ENCODE measurements at regions not wholly inside any gene's neighbourhood (a gene's known extent, or its start where the extent isn't known, plus 50 kb on each side); places are given as distances from the start of the nearest gene placed in this dataset.

- H4K20me1 ChIP-seq (ENCODE audit: insufficient read depth), result no peaks in the 10 kb centered on the region
- peak overlapping the region; percentile 58 for H3K9ac ChIP-seq (ENCODE audit: low read length)
- peaks cover 52 to 74% of the 10 kb centered on the region in 2 experiments for H3K4me1 ChIP-seq (ENCODE audit: control insufficient read depth in 1 of 2, insufficient read depth in 2 of 2, low read length in 2 of 2)
- no peaks in the 10 kb centered on the region for H3K9me2 ChIP-seq (ENCODE audit: insufficient read depth)
- intact Hi-C loops (cut with micrococcal nuclease), result no loop called here
- no peaks in the 10 kb centered on the region for H3K27me3 ChIP-seq (ENCODE audit: insufficient read depth, low read length)
- ChIA-PET POLR2A (no interaction called here), RAD21 (ENCODE audit: low non-redundant PET in 1 of 2, low total read pairs in 2 of 2, uncharacterized antibody in 2 of 2, unreplicated experiment in 2 of 2) (no interaction called here), CTCF (no interaction called here)
- no peak overlapping the region for H2AFZ ChIP-seq (ENCODE audit: low read depth, low read length, poor library complexity, severe bottlenecking)
- H3K9me3 ChIP-seq (ENCODE audit: control insufficient read depth in 1 of 2, insufficient read depth in 1 of 2, low read depth in 1 of 2, low read length in 2 of 2), result no peaks in the 10 kb centered on the region
- H3K27ac ChIP-seq (ENCODE audit: low read depth, low read length), result peak overlapping the region; percentile 100
- H3K4me3 ChIP-seq (replicated peaks in 1 of 2; ENCODE audit: low read depth in 1 of 2, low read length in 2 of 2), result no peak overlapping the region
- no peak for ATAC-seq
- no TSS peak for BruUV-seq (replicated peaks)
- no peak for DNase-seq (ENCODE audit: low read depth, low spot score)
- H3K79me2 ChIP-seq (ENCODE audit: insufficient read depth, low read length), result no peaks in the 10 kb centered on the region
- no peaks in the 10 kb centered on the region for H3K36me3 ChIP-seq (ENCODE audit: control insufficient read depth in 1 of 2, insufficient read depth in 2 of 2, low read length in 2 of 2)
- TF ChIP-seq JUND (IDR thresholded peaks at IDR 0.05) (peak; percentile 38; the same call in 1 of the 2 replicates), SIN3A (IDR thresholded peaks at IDR 0.05; ENCODE audit: low read depth) (no peak), CBX3 (IDR thresholded peaks at IDR 0.05; ENCODE audit: low read depth) (no peak), MAX (IDR thresholded peaks at IDR 0.05) (0 out of 2 replicates have a peak, but pooled peaks have one; percentile 4), SP1 (IDR thresholded peaks at IDR 0.05; ENCODE audit: low read depth) (peak; percentile 34; the same call in 1 of the 2 replicates), POLR2AphosphoS5 (IDR thresholded peaks at IDR 0.05; ENCODE audit: low read depth, low read length) (peak; percentile 44; the same call in 1 of the 2 replicates)
- TF ChIP-seq, protein P1, sequence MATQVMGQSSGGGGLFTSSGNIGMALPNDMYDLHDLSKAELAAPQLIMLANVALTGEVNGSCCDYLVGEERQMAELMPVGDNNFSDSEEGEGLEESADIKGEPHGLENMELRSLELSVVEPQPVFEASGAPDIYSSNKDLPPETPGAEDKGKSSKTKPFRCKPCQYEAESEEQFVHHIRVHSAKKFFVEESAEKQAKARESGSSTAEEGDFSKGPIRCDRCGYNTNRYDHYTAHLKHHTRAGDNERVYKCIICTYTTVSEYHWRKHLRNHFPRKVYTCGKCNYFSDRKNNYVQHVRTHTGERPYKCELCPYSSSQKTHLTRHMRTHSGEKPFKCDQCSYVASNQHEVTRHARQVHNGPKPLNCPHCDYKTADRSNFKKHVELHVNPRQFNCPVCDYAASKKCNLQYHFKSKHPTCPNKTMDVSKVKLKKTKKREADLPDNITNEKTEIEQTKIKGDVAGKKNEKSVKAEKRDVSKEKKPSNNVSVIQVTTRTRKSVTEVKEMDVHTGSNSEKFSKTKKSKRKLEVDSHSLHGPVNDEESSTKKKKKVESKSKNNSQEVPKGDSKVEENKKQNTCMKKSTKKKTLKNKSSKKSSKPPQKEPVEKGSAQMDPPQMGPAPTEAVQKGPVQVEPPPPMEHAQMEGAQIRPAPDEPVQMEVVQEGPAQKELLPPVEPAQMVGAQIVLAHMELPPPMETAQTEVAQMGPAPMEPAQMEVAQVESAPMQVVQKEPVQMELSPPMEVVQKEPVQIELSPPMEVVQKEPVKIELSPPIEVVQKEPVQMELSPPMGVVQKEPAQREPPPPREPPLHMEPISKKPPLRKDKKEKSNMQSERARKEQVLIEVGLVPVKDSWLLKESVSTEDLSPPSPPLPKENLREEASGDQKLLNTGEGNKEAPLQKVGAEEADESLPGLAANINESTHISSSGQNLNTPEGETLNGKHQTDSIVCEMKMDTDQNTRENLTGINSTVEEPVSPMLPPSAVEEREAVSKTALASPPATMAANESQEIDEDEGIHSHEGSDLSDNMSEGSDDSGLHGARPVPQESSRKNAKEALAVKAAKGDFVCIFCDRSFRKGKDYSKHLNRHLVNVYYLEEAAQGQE (IDR thresholded peaks at IDR 0.05; ENCODE audit: low read depth), result no peak
- peak overlapping the region; percentile 57 for H3K4me2 ChIP-seq (ENCODE audit: low read length)
Observed at GRCh38 chr12:65655074-65655493, 169.2 kb upstream of the HMGA2 start.

Data from HCT116 (cell line).